GM03348 (cell line): ENCODE measurements at regions not wholly inside any gene's neighbourhood (a gene's known extent, or its start where the extent isn't known, plus 50 kb on each side); places are given as distances from the start of the nearest gene placed in this dataset.

Experiments used
- DNase-seq: peaks from one replicate; pipeline ENCODE4 v3.0.0; 2012; ENCODE audit warnings: low spot score

DNA sequence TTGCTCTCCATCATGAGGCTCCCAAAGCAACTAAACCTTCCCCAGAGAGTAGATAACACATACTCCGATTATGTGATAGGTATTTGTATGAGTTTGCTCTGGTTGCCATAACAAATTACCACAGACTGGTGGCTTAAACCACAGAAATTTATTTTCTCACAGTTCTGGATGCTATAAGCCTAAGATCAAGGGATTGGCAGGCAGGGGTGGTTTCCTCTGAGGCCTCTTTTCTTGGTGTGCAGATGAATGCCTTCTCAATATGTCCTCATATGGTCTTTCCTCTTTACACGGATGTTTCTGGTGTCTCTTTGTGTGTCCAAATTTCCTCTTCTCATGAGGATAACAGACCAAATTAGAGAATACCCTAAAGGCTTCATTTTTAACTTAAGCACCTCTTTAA is 285.8 kb upstream of the GRIP1 start:
- no peak for DNase-seq

DNA sequence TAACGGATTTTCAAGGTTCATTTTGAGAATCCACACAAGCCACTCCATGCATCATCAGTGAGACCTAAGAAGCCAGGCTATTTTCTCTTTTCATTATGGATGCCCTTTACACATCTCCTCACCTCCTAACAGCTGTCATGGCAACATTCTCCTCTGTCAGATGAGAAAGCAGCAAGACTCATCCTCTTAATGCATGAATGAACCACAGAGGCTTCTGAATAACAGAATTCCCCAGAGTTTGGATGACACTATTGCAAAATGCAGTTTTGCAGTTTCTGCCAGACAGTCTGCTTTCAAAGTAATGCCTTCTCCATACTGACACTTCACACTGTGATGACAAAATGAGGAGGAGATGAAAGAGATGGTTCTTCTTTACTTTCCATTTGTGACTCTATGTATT is 286.7 kb upstream of the GRIP1 start:
- no peak for DNase-seq

DNA sequence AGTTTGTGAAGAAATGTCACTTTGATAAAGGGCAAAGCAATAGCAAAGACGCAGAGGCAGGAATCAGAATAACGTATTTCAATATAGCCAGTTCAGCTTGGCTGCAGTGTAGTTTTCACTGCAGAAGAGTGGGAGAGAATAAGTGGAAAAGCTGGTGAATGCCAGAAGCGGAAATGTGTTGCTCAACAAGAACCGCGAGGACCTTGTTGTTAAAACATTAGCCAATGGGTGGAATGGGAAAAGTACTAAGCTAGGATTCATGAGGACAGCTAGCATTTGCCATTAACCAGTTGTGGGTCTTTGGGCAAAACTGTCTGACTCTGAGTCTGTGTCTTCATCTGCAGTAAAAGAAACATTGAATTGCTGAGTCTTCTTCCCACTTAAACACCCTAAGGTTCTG is 292.9 kb upstream of the GRIP1 start:
- no peak for DNase-seq

DNA sequence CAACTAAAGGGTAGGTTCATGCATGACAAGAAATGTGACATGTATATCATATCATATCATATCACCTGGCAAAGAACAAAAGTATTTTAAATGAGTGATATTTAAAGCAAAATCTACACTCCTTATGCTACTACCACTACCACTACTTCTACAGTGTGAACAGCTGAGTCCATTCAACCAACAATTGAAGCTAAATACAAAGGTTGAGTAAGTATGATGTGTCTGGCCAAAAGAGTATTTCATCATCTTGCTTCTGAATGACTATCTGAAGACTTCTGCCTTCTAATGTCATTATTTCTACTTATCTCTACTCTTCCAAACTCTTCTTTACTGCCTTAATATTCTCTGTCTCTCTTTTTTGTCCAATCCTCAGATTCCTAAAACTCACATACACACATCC is 292.6 kb upstream of the CAND1 start:
- no peak for DNase-seq

DNA sequence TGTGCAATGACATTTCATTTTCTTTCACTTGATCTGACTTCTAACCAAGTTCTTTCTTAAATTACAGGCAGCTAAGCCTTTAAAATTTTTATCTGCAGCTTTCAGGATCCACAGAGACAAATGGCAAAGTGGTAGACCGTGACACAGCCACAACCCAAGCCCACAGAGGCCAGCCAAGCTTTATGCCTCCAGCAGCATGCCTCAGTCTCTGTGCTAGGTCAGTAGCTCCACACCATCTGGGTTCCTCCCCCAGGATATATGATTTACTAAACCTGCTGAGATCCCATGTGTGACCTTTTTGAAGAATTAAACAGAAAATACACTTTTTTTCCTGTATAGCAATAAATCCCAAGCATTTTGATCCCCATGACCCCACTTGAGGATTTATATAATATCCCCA is 290.4 kb upstream of the CAND1 start:
- DNase-seq = no peak

DNA sequence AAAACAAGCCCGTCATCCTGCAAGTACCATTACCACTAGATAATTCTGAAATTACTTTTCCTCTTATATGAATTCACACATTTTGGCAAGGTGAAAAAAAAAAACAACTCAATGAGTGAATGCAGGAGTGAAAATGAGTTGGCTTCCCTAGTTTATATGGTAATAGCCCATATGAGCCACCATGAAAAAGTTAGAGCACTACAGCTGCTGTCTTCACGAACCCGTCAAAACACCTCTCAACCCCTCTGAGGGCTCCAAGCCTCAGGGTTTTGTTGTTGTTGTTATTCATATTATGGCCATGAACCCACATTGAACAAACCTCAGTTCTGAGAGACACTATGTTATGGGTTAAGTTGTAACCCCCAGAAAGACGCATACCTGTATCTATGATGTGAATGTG is 289.9 kb upstream of the CAND1 start:
- DNase-seq = no peak

DNA sequence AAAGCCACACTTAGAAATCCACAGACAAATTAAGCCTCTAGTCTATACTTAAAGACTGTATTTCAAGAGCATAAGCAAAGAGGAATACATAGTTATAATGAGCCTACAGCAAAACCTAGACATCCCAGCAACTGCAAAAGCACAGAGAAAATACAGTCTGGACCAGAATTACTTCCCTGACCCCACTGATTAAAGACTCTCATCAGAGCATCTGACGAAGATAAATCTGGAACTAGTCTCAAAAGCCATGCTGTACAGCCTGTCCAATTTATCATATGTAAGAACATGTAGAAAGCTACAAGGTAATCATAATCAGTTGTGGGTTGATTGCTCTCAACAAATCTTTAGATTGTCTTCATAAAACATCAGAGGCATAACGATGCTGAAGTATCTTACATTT is 285.1 kb upstream of the CAND1 start:
- DNase-seq = no peak

DNA sequence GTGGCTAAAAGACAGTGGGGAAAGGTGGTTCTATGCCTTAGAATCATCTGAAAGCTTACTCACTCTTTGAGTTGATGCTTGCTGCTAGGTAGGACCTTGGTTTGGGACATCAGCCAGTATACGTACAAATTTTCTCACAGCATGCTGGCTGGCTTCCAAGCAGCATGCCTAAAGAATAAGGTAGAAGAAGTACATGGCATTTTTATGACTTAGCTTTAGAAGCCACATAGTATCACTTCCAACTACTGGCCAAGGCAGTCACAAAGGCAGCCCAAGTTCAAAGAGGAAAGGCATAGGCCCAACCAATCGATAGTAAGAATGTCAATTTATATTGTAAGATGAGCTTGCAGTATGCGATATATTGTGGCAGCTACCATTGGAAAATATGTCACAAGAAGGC is 284.2 kb upstream of the CAND1 start:
- no peak for DNase-seq

DNA sequence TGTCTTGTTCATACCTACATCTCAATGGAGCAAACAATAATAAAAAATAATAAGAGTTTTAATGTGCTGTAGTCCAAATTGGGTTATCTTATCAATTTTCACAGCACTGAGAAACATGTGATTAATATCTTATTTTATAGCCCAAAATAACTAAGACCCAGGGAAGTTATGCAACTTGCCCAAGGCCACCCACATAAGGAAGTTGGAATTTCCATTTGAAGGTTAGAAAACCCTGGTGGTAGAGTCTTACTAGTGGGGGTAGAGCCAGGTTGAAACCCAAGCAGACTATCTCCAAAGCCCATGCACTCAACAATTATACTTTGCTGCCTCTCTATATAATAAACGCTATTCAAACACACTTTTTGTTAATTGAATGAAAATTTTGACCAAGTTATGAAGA is 270.0 kb upstream of the CAND1 start:
- DNase-seq = no peak

DNA sequence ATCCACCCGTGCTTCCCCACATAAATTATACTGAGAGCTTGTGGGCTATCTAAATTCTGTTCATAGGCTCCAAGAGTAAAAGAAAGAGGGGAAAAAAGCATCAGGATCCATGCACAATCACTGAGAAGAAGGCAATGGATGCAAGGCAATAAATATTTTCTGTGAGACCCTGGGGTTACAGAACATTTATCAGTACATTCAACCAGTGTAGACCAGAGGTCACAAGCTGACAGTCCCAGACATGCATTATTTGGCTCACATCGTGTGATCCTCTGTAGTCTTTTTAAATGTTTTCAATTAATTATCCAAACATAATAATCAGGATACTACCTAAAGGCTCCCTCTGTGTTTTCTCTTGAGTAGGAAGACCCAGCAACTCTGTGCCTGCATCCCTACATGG is 267.9 kb upstream of the CAND1 start:
- DNase-seq = no peak

DNA sequence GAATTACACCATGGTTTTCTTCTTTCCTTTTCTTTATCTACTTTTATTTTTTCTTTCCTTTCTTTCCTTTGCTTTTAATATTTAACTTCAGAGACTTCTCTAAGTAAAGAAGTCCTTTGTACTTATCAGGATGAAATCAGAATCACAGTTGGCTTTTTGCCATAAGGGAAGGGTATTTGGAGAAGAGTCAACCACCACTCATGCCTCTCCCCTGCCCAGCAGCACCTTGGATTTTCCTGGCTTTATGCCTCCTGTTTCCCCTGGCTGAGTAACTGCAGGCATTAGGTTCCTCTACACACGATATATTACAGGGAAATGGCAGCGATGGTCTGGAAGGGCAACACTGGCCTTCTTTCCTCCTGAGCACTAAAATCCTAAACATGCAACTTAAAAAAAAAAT is 266.4 kb upstream of the CAND1 start:
- DNase-seq = no peak

DNA sequence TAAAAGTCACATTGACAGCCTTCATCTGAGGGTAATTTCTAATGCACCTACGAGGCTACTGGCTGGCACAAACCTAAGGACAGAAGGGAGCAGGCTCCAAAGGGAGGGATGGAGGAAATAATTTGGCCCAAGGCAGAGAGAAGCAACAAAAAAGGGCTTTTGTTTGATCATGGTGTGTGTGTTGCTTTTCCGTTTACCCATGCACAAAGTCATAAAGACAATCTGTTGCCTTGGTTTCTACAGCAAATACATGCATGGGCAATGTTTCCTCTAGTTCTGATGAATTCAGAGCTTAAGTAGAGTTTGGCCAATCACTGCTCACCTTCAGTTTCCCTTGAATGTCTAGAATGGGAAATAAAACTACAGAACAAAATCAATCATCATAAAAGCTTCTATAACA is 262.5 kb upstream of the CAND1 start:
- no peak for DNase-seq

DNA sequence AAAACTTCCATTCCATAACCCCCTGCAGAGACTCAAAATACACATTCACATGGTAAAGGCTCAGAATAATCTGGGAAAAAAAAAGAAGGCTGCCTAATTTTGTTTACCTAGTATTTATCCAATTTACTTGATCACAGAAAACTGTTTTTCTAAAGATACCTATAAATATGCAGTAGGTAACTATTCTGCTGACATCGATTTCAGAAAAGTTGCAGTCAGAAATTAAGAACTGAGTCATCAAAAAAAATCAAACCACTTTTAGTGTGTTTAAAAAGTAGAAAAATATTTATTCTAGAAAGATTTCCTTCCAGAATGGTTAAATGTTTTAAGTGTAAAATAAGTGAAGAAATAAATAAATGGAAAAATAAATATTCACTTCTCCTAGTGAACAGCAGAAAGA is 254.5 kb upstream of the CAND1 start:
- no peak for DNase-seq

DNA sequence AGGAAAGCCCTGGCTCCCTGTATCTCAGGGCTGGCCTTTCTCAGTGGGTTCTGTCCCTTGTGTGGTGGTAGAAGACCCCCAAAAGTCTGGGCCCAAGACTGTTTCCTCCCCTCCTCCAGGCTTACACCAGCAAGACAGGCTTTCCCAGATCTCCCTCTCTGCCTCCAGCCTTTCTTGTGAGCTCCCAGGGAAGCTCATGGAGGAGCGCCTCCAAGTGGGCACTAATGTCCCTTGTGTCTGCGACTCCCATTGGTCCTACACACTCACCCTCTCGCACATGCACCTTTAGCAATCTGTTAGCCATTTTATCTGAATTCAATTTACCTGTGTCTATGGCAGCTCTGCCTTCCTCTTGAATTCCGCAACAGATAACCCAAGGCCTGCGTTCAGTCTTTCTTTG is 251.1 kb upstream of the CAND1 start:
- no peak for DNase-seq

DNA sequence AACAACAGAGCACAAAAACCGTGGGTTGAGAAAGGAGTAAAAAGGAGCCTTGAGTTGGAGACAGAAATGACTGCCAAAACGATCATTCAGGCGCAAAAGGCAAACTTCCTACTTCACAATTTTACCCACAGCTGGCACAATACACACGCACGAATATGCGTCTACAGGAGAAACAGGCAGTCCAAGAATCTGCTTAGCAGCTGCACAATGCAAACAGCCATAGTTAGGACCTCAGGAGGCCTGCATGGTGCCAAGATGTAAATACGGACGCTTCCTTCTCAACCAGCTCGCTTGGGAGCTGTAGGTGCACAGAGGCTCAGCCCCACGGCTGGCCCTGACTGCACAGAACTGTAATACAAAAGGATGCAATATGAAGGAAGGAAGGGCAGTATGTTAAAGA is 250.1 kb upstream of the CAND1 start:
- DNase-seq = no peak

DNA sequence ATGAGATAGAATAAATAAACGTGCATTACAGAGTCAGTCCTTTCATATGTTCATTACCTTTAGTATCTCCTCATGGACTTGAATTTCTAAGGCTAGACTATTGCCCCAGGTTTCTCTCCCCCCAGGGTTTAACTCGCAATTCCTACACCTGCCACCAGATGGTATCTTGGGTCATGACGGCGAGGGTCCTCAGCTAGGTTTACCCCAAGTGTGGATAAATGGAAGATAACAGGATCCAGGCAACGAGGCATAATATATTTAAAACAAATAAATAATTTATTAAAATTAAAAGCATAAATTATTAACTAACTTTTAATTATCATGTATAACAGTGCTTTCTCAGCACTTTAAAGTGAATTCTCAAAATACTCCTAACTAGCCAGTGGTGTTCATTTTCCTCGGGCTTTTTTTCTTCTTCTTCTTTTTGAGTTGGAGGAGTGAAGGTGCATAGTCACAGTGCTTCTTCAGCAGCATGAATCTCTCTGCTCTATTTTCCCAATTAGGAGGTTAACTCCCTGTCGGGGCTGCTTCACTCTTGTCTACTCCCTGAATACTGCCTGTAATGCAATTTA is 243.5 kb upstream of the CAND1 start:
- peak; percentile 58 for DNase-seq

DNA sequence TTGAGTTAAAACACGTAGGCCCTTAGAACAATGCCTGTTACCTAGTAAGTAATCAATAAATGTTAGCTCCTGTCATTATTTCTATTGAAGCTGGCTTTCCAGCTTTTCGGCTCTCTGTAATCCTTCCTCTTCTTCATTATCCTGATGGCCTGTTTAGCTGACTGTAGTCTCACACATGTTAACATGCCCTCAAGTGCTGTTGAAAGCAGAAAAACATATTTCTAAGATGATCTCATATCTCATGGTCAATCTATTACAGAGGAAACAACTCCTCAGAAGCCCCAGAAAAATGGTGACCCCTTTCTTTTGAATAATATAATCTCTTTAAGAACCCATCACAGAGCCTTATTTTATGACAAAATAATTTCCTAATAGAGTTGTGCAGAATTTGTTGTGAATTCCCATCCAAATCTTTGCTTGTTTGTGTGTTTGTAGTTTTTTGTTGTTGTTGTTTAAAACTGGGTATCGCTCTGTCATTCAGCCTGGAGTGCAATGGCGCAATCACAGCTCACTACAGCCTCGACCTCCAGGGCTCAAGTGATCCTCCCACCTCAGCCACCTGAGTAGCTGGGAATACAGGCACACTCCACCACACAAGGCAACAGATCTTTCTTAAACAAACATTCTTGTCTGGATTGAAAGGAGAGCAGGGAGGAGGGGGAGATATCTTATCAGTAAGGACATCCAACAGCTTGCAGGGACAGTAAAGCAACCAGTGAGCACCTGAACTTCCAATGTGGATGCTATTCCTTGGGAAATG is 242.5 kb upstream of the CAND1 start:
- no peak for DNase-seq

DNA sequence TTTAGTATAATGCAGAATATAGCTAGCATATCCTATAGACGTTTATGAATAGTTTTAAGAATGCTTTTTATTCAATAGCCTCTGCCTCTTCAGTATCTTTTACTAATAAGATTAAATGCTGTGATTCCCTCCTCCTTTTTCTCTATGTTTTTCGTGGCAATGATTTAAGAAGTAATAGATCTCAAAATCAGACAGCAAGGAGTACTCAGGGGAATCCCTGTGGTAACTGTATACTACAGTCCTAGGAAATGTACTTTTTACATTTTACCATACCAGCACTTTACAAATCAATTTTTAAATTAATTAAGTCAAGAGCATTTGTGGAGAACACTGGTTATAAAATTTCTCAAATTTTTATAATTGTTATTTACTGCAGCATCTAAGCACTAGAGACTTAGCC is 240.6 kb upstream of the CAND1 start:
- no peak for DNase-seq

DNA sequence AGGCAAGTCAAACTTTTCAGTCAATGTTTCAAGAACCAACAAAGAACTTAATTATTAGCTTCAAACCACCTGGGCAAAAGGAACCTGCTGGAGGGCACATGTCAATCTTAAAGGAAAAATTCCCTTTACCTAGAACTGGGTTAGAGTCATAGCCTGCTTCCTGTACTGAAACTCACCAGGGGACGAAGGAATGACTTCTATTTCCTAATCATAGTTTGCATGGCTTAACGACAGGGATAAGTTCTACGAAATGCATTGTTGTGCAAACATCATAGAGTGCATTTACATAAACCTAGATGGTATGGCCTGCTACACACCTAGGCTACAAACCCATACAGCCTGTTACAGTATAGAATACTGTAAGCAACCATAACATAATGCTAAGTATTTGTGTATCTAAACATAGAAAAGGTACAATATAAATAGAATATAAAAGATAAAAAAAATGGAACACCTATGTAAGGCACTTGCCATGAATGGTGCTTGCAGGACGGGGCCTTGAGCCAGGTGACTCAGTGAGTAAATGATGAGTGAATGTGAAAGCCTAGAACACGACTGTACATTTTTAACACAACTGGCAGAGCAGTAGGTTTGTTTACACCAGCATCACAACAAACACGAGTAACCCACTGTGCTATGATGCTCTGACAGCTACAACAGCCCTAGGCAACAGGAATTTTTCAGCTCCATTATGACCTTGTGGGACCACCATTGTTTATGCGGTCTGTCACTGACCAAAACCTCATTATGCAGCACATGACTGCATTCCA is 234.9 kb upstream of the CAND1 start:
- DNase-seq = no peak

DNA sequence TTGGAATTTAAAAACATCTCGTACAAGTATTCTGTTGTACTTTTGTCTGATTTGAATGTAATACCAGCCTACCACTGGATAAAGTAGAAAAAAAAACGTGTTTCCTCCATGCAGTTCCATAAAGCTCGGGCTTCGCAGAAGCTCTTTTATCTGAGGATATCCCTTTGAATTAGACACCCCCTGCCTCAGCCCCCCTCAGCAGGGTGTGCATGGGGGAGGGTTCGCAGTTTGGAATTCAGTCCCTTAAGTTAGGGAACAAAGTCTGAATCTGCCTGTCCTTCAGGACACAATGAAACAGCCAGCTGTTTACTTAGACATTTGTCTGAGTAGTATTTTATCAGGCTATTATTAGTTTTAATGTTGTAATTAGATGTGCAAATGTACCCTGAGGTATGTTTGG is 234.0 kb upstream of the CAND1 start:
- DNase-seq = no peak

DNA sequence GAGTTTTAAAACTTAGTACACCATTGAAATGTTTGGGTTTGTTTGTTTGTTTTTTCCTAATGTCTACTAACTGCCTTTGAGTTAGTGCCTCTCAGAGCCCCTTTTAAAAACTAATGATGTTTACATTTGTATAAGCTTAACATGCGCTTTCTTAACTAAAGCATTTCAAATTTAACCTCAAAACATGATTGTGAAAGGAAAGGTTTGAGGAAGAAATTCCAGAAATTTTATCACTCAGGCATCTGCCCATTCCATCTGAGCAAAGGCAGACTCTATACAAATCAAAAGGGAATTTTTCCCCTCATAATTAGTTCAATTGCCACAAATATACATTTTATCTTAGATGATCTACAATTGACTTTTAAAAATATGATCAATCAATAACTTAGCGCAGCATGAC is 230.7 kb upstream of the CAND1 start:
- DNase-seq = no peak

DNA sequence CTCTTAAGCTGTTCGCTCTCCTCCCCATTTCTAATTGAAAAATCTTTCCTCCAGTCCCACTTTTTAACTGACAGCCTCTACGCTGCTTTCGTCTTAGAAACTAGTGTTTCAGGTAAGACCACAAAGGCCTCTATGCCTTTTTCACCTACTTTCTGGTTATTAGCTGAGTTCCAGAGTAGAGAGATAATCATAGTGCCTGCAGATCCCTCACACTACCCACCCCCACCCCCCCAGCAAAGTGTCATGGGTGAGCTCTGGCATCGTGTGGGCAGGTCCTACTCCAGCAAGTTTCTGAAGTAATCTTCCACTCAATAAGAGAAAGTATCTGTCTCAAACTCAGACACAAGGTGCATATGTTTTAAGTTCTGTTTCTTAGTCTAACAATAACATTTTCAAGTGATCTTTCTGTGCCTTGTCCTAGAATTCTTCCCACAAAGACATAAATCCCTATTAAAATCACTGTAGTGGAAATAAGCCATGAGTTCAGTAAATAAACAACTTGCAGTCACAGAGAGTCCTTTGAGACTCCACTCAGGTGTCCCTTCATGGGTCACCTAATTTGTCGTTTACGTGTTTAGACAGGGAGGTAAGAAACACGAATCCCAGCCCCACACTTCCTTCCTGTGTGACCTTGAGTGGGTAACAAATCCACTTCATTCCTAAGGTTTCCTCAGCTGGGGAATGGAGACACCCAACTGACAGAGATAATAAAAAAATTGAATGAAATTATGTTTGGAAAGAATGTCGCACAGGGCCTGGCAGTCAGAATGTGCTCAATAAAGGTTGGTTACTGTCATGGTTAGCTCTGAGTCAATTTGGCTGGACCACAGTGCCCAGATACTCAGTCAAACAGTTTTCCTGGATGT is 228.9 kb upstream of the CAND1 start:
- no peak for DNase-seq

DNA sequence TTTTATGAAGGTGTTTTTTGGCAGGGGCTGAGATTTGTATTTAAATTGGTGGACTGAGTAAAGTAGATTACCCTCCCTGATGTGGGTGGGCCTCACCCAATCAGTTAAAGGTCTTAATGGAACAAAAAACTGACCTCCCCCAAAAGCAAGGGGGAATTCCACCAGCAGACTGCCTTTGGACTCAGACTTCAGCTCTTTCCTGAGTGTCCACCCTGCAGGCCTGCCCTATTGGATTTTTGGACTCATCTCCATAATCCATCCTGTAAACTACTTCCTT is 228.4 kb upstream of the CAND1 start:
- DNase-seq = no peak
